Body of pancreas (tissue), 4 donors: ENCODE measurements at regions not wholly inside any gene's neighbourhood (a gene's known extent, or its start where the extent isn't known, plus 50 kb on each side); places are given as distances from the start of the nearest gene placed in this dataset.

Source experiments
- CTCF ChIP-seq, 7 experiments: fragments of 450-650 bp in 4 of 7; fragments of 200-600 bp in 3 of 7; sonication (generic) in 3 of 7; IDR thresholded peaks; one replicate each; pipeline ENCODE4 v1.5.1; 2016 to 2019; ENCODE audit warnings: antibody characterized with exemption in 7 of 7
- POLR2A ChIP-seq, 3 donors: fragments of 450-650 bp; IDR thresholded peaks; one replicate each; pipeline ENCODE4 v1.6.1; 2016; ENCODE audit warnings: antibody characterized with exemption in 3 of 3, mild to moderate bottlenecking in 2 of 3

- TF ChIP-seq CTCF (IDR thresholded peaks at IDR 0.05), result no peak
- TF ChIP-seq POLR2A (IDR thresholded peaks at IDR 0.05), result no peak
Measured at GRCh38 chr22:48786679-48786996, 1041.0 kb downstream of the BRD1 start.
